Loucy (cell line): ENCODE measurements at regions not wholly inside any gene's neighbourhood (a gene's known extent, or its start where the extent isn't known, plus 50 kb on each side); places are given as distances from the start of the nearest gene placed in this dataset.

Experiments used
- H2AFZ ChIP-seq: fragments of 200-600 bp; sonication (generic); 2 replicates; pipeline ENCODE4 v1.6.0; 2016; ENCODE audit warnings: antibody characterized with exemption, mild to moderate bottlenecking, low read length, moderate library complexity
- H3F3A ChIP-seq: fragments of 200-600 bp; 2 replicates; pipeline ENCODE4 v1.6.0; 2016; ENCODE audit warnings: antibody characterized with exemption, low read depth, mild to moderate bottlenecking
- H3K27me3 ChIP-seq: fragments of 200-600 bp; sonication (generic); 2 replicates; pipeline ENCODE4 v1.6.1; 2014; ENCODE audit warnings: low read length, mild to moderate bottlenecking; ENCODE audit not compliant: insufficient read depth, poor library complexity, severe bottlenecking
- H3K36me3 ChIP-seq: fragments of 200-600 bp; sonication (generic); 2 replicates; pipeline ENCODE4 v1.6.1; 2016; ENCODE audit warnings: low read length; ENCODE audit not compliant: insufficient read depth
- H3K4me1 ChIP-seq: fragments of 200-600 bp; sonication (generic); 2 replicates; pipeline ENCODE4 v1.5.1; 2014; ENCODE audit warnings: low read length, mild to moderate bottlenecking; ENCODE audit not compliant: insufficient read depth, poor library complexity, severe bottlenecking
- H3K4me2 ChIP-seq: fragments of 200-600 bp; sonication (generic); 2 replicates; pipeline ENCODE4 v1.6.0; 2014; ENCODE audit warnings: antibody characterized with exemption, low read length, low read depth, mild to moderate bottlenecking; ENCODE audit not compliant: poor library complexity, severe bottlenecking
- H3K4me3 ChIP-seq: fragments of 200-600 bp; sonication (generic); 2 replicates; pipeline ENCODE4 v1.5.1; 2014; ENCODE audit warnings: low read length, mild to moderate bottlenecking, mixed read lengths; ENCODE audit not compliant: poor library complexity, severe bottlenecking
- H3K79me2 ChIP-seq: fragments of 200-600 bp; sonication (generic); 2 replicates; pipeline ENCODE4 v1.6.1; 2014; ENCODE audit warnings: low read length; ENCODE audit not compliant: insufficient read depth
- H3K9ac ChIP-seq: fragments of 200-600 bp; sonication (generic); 2 replicates; pipeline ENCODE4 v1.6.0; 2014; ENCODE audit warnings: mild to moderate bottlenecking, low read depth, low read length, moderate library complexity; ENCODE audit not compliant: poor library complexity, severe bottlenecking
- H3K9me2 ChIP-seq: fragments of 200-600 bp; sonication (generic); replicated peaks from 2 replicates; pipeline ENCODE4 v1.6.1; 2016; ENCODE audit warnings: low read depth, low read length, mixed read lengths
- H3K9me3 ChIP-seq: fragments of 200-600 bp; sonication (generic); 2 replicates; pipeline ENCODE4 v1.6.1; 2014; ENCODE audit warnings: mild to moderate bottlenecking, antibody characterized with exemption, low read length, low read depth; ENCODE audit not compliant: insufficient read depth
- H4K20me1 ChIP-seq: fragments of 200-600 bp; sonication (generic); 2 replicates; pipeline ENCODE4 v1.6.0; 2014; ENCODE audit warnings: antibody characterized with exemption, low read length, mild to moderate bottlenecking; ENCODE audit not compliant: insufficient read depth, poor library complexity, severe bottlenecking
- CTCF ChIP-seq: fragments of 200-600 bp; sonication (generic); conservative IDR thresholded peaks from 2 replicates; pipeline ENCODE4 v1.5.1; 2014; ENCODE audit warnings: mild to moderate bottlenecking, antibody characterized with exemption, low read length
- EZH2phosphoT487 ChIP-seq: fragments of 200-600 bp; IDR thresholded peaks from 2 replicates; pipeline ENCODE4 v1.6.1; 2018; ENCODE audit warnings: antibody characterized with exemption, mild to moderate bottlenecking, moderate library complexity, borderline replicate concordance

- no peaks in the 10 kb centered on the region for H3K9me2 ChIP-seq
- no peak overlapping the region for H3K9ac ChIP-seq
- TF ChIP-seq CTCF (no peak), EZH2phosphoT487 (no peak)
- H2AFZ ChIP-seq, result no peak overlapping the region
- H3K4me1 ChIP-seq, result no peaks in the 10 kb centered on the region
- H3K9me3 ChIP-seq, result no peaks in the 10 kb centered on the region
- H3K4me3 ChIP-seq, result no peak overlapping the region
- H3K36me3 ChIP-seq, result no peaks in the 10 kb centered on the region
- H3F3A ChIP-seq, result no peaks in the 10 kb centered on the region
- no peaks in the 10 kb centered on the region for H4K20me1 ChIP-seq
- no peaks in the 10 kb centered on the region for H3K27me3 ChIP-seq
- no peak overlapping the region for H3K4me2 ChIP-seq
- no peaks in the 10 kb centered on the region for H3K79me2 ChIP-seq
Measured at GRCh38 chr5:104754311-104754995, 1191.9 kb upstream of the NUDT12 start.

GRCh38 chr5:104751969-104752368 lies 1189.4 kb upstream of the NUDT12 start:
- Histone ChIP-seq H3K27me3 (no peaks in the 10 kb centered on the region), H4K20me1 (no peaks in the 10 kb centered on the region), H3K36me3 (no peaks in the 10 kb centered on the region), H3K9me2 (no peaks in the 10 kb centered on the region), H3K9me3 (no peaks in the 10 kb centered on the region), H2AFZ (no peak overlapping the region), H3K9ac (no peak overlapping the region), H3K79me2 (no peaks in the 10 kb centered on the region), H3F3A (no peaks in the 10 kb centered on the region), H3K4me3 (no peak overlapping the region), H3K4me2 (no peak overlapping the region), H3K4me1 (no peaks in the 10 kb centered on the region)
- TF ChIP-seq CTCF (no peak), EZH2phosphoT487 (no peak)

- H4K20me1 ChIP-seq, result no peaks in the 10 kb centered on the region
- no peaks in the 10 kb centered on the region for H3K9me2 ChIP-seq
- H3K4me3 ChIP-seq, result no peak overlapping the region
- H3K79me2 ChIP-seq, result no peaks in the 10 kb centered on the region
- H2AFZ ChIP-seq, result no peak overlapping the region
- H3K9me3 ChIP-seq, result no peaks in the 10 kb centered on the region
- no peaks in the 10 kb centered on the region for H3K27me3 ChIP-seq
- no peaks in the 10 kb centered on the region for H3F3A ChIP-seq
- no peaks in the 10 kb centered on the region for H3K36me3 ChIP-seq
- no peaks in the 10 kb centered on the region for H3K4me1 ChIP-seq
- no peak overlapping the region for H3K9ac ChIP-seq
- TF ChIP-seq EZH2phosphoT487 (no peak), CTCF (no peak)
- no peak overlapping the region for H3K4me2 ChIP-seq
Measured at GRCh38 chr5:104739905-104740304, 1177.3 kb upstream of the NUDT12 start.
